ENCODE measurements at regions not wholly inside any gene's neighbourhood (a gene's known extent, or its start where the extent isn't known, plus 50 kb on each side); places are given as distances from the start of the nearest gene placed in this dataset.

GRCh38 chr16:86219655-86220445, 290.5 kb upstream of the FOXF1 start:
- no peak overlapping the region for H3K4me3 ChIP-seq (ENCODE audit: low read depth, low read length)
- DNase-seq (ENCODE audit: low read depth), result no peak
- no peak for TF ChIP-seq CTCF (IDR thresholded peaks at IDR 0.05; ENCODE audit: low read depth, low read length, missing control alignments)

DNA sequence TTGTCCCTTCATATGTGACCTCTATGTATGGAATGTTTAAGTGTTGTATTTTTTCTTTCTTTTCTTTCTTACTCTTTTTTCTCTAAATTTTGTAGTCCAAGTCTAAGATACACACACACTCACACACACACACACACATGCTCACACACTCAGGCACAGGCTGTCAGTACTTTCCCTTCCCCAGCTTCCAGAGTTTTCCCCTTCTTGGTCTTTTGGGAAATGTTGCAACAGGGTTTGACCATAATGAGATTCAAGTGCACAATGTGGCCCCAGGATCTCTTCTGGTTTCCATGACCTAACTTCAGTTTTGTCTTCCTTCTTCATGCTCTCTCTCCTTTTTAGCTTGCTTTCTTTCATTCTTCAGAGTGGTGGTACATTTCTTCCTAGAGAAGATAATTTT, 289.8 kb upstream of the FOXF1 start:
- DNase-seq (ENCODE audit: low read depth), result no peak
- TF ChIP-seq CTCF (IDR thresholded peaks at IDR 0.05; ENCODE audit: low read depth, low read length, missing control alignments), result no peak
- no peak overlapping the region for H3K4me3 ChIP-seq (ENCODE audit: low read depth, low read length)

GRCh38 chr16:86221085-86221484, 289.2 kb upstream of the FOXF1 start:
- no peak for TF ChIP-seq CTCF (IDR thresholded peaks at IDR 0.05; ENCODE audit: low read depth, low read length, missing control alignments)
- H3K4me3 ChIP-seq (ENCODE audit: low read depth, low read length), result no peak overlapping the region
- no peak for DNase-seq (ENCODE audit: low read depth)

GRCh38 chr16:86222547-86222946, 287.8 kb upstream of the FOXF1 start:
- TF ChIP-seq CTCF (IDR thresholded peaks at IDR 0.05; ENCODE audit: low read depth, low read length, missing control alignments), result no peak
- no peak overlapping the region for H3K4me3 ChIP-seq (ENCODE audit: low read depth, low read length)
- DNase-seq (ENCODE audit: low read depth), result no peak

DNA sequence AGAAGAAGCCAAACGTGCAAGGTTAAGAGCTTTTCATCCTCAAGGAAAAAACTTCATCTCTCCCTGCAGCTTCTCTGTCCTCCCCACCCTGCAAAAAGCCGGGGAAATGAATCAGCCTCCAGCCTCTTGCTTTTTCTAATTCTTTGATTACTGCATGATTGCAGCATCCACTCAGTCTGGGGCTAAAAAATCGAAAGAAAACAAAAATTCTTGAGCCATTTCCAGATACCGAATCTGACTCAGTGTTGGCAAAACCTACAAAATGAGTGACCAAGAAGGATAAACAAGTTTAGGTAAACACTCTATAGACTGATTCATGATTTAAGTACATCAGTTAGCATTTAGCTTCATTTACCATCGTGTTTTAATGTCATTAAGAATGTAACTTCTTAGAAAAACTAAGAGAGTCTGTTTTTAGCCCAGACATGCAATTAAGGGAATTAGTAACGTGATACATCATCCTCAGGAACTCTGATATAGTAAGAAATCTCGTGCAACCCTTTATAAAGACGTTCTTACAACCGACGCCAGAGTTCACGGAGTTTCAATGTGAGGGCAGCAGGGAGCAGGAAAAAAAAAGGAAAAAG, 287.3 kb upstream of the FOXF1 start:
- DNase-seq (ENCODE audit: low read depth), result no peak
- H3K4me3 ChIP-seq (ENCODE audit: low read depth, low read length), result no peak overlapping the region
- no peak for TF ChIP-seq CTCF (IDR thresholded peaks at IDR 0.05; ENCODE audit: low read depth, low read length, missing control alignments)

- H3K4me3 ChIP-seq (ENCODE audit: low read depth, low read length), result no peak overlapping the region
- DNase-seq (ENCODE audit: low read depth), result no peak
- TF ChIP-seq CTCF (IDR thresholded peaks at IDR 0.05; ENCODE audit: low read depth, low read length, missing control alignments), result peak; percentile 7
Measured at GRCh38 chr16:86224126-86224525, 286.2 kb upstream of the FOXF1 start.

- no peak for DNase-seq (ENCODE audit: low read depth)
- no peak for TF ChIP-seq CTCF (IDR thresholded peaks at IDR 0.05; ENCODE audit: low read depth, low read length, missing control alignments)
- H3K4me3 ChIP-seq (ENCODE audit: low read depth, low read length), result no peak overlapping the region
Measured at GRCh38 chr16:86224629-86225028, 285.7 kb upstream of the FOXF1 start.

Data from GM12864 (cell line).